GM23248 (cell line): ENCODE measurements at regions not wholly inside any gene's neighbourhood (a gene's known extent, or its start where the extent isn't known, plus 50 kb on each side); places are given as distances from the start of the nearest gene placed in this dataset.

ENCODE experiments used
- DNase-seq: peaks from one replicate; pipeline ENCODE4 v3.0.0-alpha.2; 2015
- H2AFZ ChIP-seq: fragments of 200-600 bp; sonication (generic); 2 replicates; pipeline ENCODE4 v1.6.1; 2016; ENCODE audit warnings: antibody characterized with exemption
- H3F3A ChIP-seq: fragments of 200-600 bp; sonication (generic); 2 replicates; pipeline ENCODE4 v1.6.1; 2016; ENCODE audit warnings: mild to moderate bottlenecking, antibody characterized with exemption, mixed run types; ENCODE audit not compliant: insufficient read depth
- H3K27ac ChIP-seq: fragments of 200-600 bp; sonication (generic); 2 replicates; pipeline ENCODE4 v1.5.1; 2016; ENCODE audit warnings: mild to moderate bottlenecking
- H3K27me3 ChIP-seq: fragments of 200-600 bp; sonication (generic); replicated peaks from 2 replicates; pipeline ENCODE4 v1.6.1; 2016; ENCODE audit warnings: mild to moderate bottlenecking; ENCODE audit not compliant: insufficient read depth
- H3K36me3 ChIP-seq: fragments of 200-600 bp; sonication (generic); 2 replicates; pipeline ENCODE4 v1.6.1; 2016; ENCODE audit warnings: low read depth, mild to moderate bottlenecking
- H3K4me1 ChIP-seq: fragments of 200-600 bp; sonication (generic); 2 replicates; pipeline ENCODE4 v1.6.1; 2016; ENCODE audit warnings: mild to moderate bottlenecking; ENCODE audit not compliant: insufficient read depth
- H3K4me2 ChIP-seq: fragments of 200-600 bp; sonication (generic); one replicate; pipeline ENCODE4 v1.6.1; 2016; ENCODE audit warnings: mild to moderate bottlenecking; ENCODE audit not compliant: unreplicated experiment
- H3K4me3 ChIP-seq: fragments of 200-600 bp; sonication (generic); 2 replicates; pipeline ENCODE4 v1.5.1; 2016; ENCODE audit warnings: mild to moderate bottlenecking
- H3K79me2 ChIP-seq: fragments of 200-600 bp; sonication (generic); 2 replicates; pipeline ENCODE4 v1.6.1; 2016; ENCODE audit warnings: mild to moderate bottlenecking; ENCODE audit not compliant: insufficient read depth
- H3K9ac ChIP-seq: fragments of 200-600 bp; sonication (generic); 2 replicates; pipeline ENCODE4 v1.6.1; 2016; ENCODE audit warnings: mild to moderate bottlenecking
- H3K9me2 ChIP-seq: fragments of 200-600 bp; sonication (generic); 2 replicates; pipeline ENCODE4 v1.6.1; 2016; ENCODE audit warnings: mixed run types, mild to moderate bottlenecking, moderate library complexity; ENCODE audit not compliant: insufficient read depth
- H3K9me3 ChIP-seq: fragments of 200-600 bp; sonication (generic); one replicate; pipeline ENCODE4 v1.6.1; 2017; ENCODE audit warnings: low read depth
- H4K20me1 ChIP-seq: fragments of 200-600 bp; sonication (generic); 2 replicates; pipeline ENCODE4 v1.6.0; 2016; ENCODE audit not compliant: insufficient read depth
- EZH2 ChIP-seq: fragments of 200-600 bp; sonication (generic); IDR thresholded peaks from 2 replicates; pipeline ENCODE4 v1.6.1; 2018; ENCODE audit warnings: antibody characterized with exemption, mild to moderate bottlenecking; ENCODE audit not compliant: insufficient read depth, poor library complexity, severe bottlenecking
- EZH2phosphoT487 ChIP-seq: fragments of 200-600 bp; sonication (generic); IDR thresholded peaks from 2 replicates; pipeline ENCODE4 v1.6.1; 2018; ENCODE audit warnings: antibody characterized with exemption, moderate library complexity, mild to moderate bottlenecking, low read depth; ENCODE audit not compliant: insufficient read depth
- WGBS, 2 experiments: methylation state at CpG; one replicate each; pipeline ENCODE4 v1.1.6; 2015 to 2017; ENCODE audit warnings: low lambda C conversion rate in 2 of 2, low coverage in 1 of 2; ENCODE audit errors: missing lambda C conversion rate in 2 of 2; 5-methylcytosine and 5-hydroxymethylcytosine counted together
- in situ Hi-C: fragments of 300-500 bp; cut with MboI; formaldehyde crosslinking; loops from 2 replicates; pipeline ENCODE4 v1.15.0; 2020

DNA sequence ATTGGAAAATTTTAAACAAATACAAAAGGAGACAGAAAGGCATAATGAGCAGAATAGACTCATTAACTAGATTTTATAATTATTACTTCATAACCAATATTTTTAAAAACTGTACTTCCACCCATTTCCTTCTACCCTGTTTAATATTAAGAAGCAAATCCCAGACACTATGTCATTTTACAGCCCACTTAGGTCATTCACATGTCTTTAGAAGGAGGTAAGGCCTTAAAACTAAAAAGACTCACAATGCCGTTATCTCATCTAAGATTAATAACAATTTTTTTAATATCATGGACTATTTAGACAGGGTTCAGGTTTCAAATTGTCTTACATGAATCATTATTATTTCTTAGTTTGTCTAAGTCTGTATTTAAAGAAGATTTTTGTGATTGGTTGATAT is 217.2 kb downstream of the NFKBIZ start:
- H3K4me3 ChIP-seq, result no peak overlapping the region
- no peaks in the 10 kb centered on the region for H3K79me2 ChIP-seq
- no peaks in the 10 kb centered on the region for H3K27me3 ChIP-seq
- no peak overlapping the region for H2AFZ ChIP-seq
- in situ Hi-C loops, result no loop called here
- TF ChIP-seq EZH2, result no peak
- no peaks in the 10 kb centered on the region for H3K9me3 ChIP-seq
- H3K27ac ChIP-seq, result no peak overlapping the region
- H3K9me2 ChIP-seq, result no peaks in the 10 kb centered on the region
- H3F3A ChIP-seq, result peaks cover 26% of the 10 kb centered on the region
- H4K20me1 ChIP-seq, result no peaks in the 10 kb centered on the region
- DNase-seq, result no peak
- no peak overlapping the region for H3K9ac ChIP-seq
- no peak overlapping the region for H3K4me2 ChIP-seq
- WGBS, 2 experiments, result 95 to 96% methylated on average over 1 of the region's 1 CpG
- H3K36me3 ChIP-seq, result no peaks in the 10 kb centered on the region
- H3K4me1 ChIP-seq, result peaks cover 20% of the 10 kb centered on the region

DNA sequence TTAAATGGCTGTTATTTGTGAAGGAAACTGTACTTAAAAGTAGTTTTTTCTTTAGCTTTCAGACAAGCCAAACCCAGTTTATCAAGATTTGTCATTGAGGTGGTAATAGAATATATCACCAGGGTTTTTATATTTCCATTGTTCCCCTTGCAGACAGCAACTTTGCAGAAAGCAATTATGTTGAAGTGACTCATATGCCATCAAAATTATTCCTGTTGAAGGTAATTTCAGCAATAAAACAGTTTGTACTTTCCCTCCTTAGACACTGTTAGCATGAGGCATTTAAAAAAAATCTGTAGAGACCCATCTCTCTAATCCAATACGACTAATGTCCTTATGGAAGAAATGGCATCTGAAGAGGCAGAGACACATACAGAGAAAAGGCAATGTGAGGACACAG is 219.0 kb downstream of the NFKBIZ start:
- no peaks in the 10 kb centered on the region for H3K36me3 ChIP-seq
- no peaks in the 10 kb centered on the region for H3K27me3 ChIP-seq
- in situ Hi-C loops, result no loop called here
- H3K79me2 ChIP-seq, result no peaks in the 10 kb centered on the region
- no peak overlapping the region for H3K4me3 ChIP-seq
- H3K27ac ChIP-seq, result peak overlapping the region; percentile 78
- H3K9me2 ChIP-seq, result no peaks in the 10 kb centered on the region
- no peaks in the 10 kb centered on the region for H3K9me3 ChIP-seq
- H4K20me1 ChIP-seq, result no peaks in the 10 kb centered on the region
- 70 to 71% methylated on average over 1 of the region's 1 CpG for WGBS, 2 experiments
- H3K4me2 ChIP-seq, result peak overlapping the region; percentile 57
- TF ChIP-seq EZH2phosphoT487 (no peak), EZH2 (no peak)
- no peak overlapping the region for H3K9ac ChIP-seq
- H2AFZ ChIP-seq, result peak overlapping the region; percentile 69; the same call in 1 of the 2 replicates
- peaks cover 26% of the 10 kb centered on the region for H3F3A ChIP-seq
- peaks cover 20% of the 10 kb centered on the region for H3K4me1 ChIP-seq
- DNase-seq, result peak; percentile 36

DNA sequence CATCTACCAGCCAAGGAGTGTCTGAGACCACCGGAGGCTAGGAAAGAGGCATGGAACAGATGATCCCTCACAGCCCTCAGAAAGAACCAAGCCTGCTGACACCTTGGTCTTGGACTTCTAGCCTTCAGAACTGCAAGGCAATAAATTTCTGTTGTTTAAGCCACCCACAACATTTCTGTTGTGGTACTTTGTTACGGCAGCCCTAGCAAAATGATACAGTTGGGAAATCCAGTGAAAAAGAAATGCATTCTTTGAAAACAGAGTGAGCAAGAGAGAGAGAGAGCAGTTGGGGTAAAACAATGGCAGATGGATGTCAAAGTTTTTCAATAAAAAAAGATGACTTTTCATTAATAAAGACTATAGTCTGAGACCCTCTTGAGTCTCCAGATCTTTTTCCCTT is 219.4 kb downstream of the NFKBIZ start:
- no peak for DNase-seq
- H3K9me3 ChIP-seq, result no peaks in the 10 kb centered on the region
- H3K27ac ChIP-seq, result peak overlapping the region; percentile 78
- H3K27me3 ChIP-seq, result no peaks in the 10 kb centered on the region
- TF ChIP-seq EZH2phosphoT487, result no peak
- no peak for TF ChIP-seq EZH2
- H3K4me1 ChIP-seq, result peaks cover 20% of the 10 kb centered on the region
- H3K4me2 ChIP-seq, result peak overlapping the region; percentile 57
- peak overlapping the region; percentile 19 for H3K4me3 ChIP-seq
- no peaks in the 10 kb centered on the region for H3K79me2 ChIP-seq
- H3K9me2 ChIP-seq, result no peaks in the 10 kb centered on the region
- H3F3A ChIP-seq, result peaks cover 26% of the 10 kb centered on the region
- 84 to 85% methylated on average over 2 of the region's 2 CpGs for WGBS, 2 experiments
- no peaks in the 10 kb centered on the region for H4K20me1 ChIP-seq
- peak overlapping the region; percentile 69 for H2AFZ ChIP-seq
- H3K36me3 ChIP-seq, result no peaks in the 10 kb centered on the region
- in situ Hi-C loops, result no loop called here
- H3K9ac ChIP-seq, result peak overlapping the region; percentile 34; the same call in 1 of the 2 replicates

- no peaks in the 10 kb centered on the region for H3K36me3 ChIP-seq
- H3K9ac ChIP-seq, result peak overlapping the region; percentile 34; the same call in 1 of the 2 replicates
- DNase-seq, result peak; percentile 88
- in situ Hi-C loops, result no loop called here
- no peaks in the 10 kb centered on the region for H4K20me1 ChIP-seq
- H3K4me3 ChIP-seq, result peak overlapping the region; percentile 19
- peaks cover 20% of the 10 kb centered on the region for H3K4me1 ChIP-seq
- H3K79me2 ChIP-seq, result no peaks in the 10 kb centered on the region
- peak overlapping the region; percentile 57 for H3K4me2 ChIP-seq
- no peak for TF ChIP-seq EZH2
- TF ChIP-seq EZH2phosphoT487, result no peak
- peaks cover 26% of the 10 kb centered on the region for H3F3A ChIP-seq
- 5 to 10% methylated on average over 1 of the region's 1 CpG for WGBS, 2 experiments
- peak overlapping the region; percentile 69 for H2AFZ ChIP-seq
- no peaks in the 10 kb centered on the region for H3K9me3 ChIP-seq
- H3K27me3 ChIP-seq, result no peaks in the 10 kb centered on the region
- H3K27ac ChIP-seq, result peak overlapping the region; percentile 78
- no peaks in the 10 kb centered on the region for H3K9me2 ChIP-seq
Measured at GRCh38 chr3:102069211-102069662, 219.9 kb downstream of the NFKBIZ start.

GRCh38 chr3:102074946-102075345 is 225.6 kb downstream of the NFKBIZ start:
- Histone ChIP-seq H4K20me1 (no peaks in the 10 kb centered on the region), H3K4me3 (no peak overlapping the region), H3K9ac (no peak overlapping the region), H3K27ac (no peak overlapping the region), H3F3A (peaks cover 5% of the 10 kb centered on the region; the same call in 1 of the 2 replicates), H3K4me1 (no peaks in the 10 kb centered on the region), H3K36me3 (no peaks in the 10 kb centered on the region), H2AFZ (no peak overlapping the region), H3K27me3 (no peaks in the 10 kb centered on the region), H3K79me2 (no peaks in the 10 kb centered on the region), H3K9me2 (no peaks in the 10 kb centered on the region), H3K4me2 (no peak overlapping the region), H3K9me3 (no peaks in the 10 kb centered on the region)
- no peak for TF ChIP-seq EZH2phosphoT487
- TF ChIP-seq EZH2, result no peak
- in situ Hi-C loops, result no loop called here
- no peak for DNase-seq
